NAMALWA (cell line): ENCODE measurements at regions not wholly inside any gene's neighbourhood (a gene's known extent, or its start where the extent isn't known, plus 50 kb on each side); places are given as distances from the start of the nearest gene placed in this dataset.

Experiments
- DNase-seq: peaks from one replicate; pipeline ENCODE4 v3.0.0-alpha.2; 2015; ENCODE audit warnings: low spot score

DNA sequence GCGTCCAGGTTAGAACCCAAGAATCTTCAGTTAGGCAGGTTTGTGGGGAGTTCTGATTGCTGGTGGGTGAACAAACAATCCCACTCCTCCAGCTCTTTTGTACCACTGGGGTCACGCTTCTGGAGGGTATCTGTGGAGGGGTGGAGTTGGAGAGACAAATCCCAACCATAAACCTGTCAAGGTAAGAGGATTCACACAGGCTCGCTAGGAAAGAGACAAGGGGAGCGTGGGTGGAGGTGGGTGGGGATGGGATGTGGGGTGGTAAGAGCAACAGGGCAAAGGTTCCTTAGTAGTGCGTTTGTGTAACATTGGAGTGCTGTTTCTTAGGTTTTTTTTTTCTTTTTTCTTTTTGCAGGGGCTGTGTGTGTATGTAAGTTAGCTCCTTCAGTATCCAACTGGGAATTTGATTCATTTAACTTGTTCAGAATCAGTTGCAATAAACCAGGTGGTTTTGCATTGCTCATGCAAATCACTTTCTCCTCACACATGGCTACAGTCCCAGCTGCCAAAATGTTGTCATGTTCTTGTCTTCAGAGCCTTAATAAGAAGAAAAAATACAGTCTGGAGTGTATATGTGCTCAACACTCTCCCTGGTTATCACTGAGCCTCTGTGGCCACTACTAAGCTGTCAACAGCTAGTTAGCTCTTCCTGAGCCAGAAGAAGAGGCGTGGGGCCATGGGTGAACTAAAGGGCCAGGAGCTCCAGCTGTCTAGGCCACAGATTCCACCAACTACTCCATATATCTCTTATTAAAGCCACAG is 164.0 kb upstream of the RAD23B start:
- no peak for DNase-seq

DNA sequence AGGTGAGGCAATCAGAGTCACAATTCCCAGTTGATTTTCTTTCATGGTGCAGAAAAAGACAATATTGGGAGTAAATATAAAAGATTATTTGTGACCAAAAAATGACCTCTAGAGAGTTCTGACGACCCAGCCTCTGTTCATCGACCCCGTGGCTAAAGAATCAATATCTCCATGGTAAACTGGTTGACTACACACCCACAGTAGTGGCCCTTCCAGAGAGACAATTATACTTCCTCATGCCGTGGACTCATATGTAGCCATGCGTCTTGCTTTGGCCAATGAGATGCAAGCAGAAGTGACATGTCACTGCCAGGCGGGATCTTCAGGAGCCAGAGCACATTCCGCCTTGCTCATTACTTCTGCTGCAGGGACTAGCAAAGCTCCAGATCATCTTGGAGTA is 163.3 kb upstream of the RAD23B start:
- no peak for DNase-seq

DNA sequence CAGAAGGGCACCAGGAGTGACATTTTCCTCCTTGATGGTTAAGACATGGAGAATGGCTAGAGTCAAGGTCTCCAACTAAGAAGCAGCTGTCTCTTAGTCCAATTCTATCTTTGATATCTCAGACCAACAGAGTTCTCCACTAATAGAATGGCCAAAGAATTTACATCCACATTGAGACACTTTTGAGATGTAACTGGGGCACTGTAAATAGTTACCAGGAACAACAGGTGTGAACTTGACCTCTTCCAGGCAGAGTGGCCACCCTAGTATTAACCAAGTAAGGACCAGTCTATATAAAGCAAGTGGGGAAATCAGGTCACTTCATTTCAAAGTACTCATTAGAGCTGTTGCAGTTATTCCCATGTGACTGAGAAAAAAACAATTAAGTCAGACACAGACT is 159.7 kb upstream of the RAD23B start:
- no peak for DNase-seq

DNA sequence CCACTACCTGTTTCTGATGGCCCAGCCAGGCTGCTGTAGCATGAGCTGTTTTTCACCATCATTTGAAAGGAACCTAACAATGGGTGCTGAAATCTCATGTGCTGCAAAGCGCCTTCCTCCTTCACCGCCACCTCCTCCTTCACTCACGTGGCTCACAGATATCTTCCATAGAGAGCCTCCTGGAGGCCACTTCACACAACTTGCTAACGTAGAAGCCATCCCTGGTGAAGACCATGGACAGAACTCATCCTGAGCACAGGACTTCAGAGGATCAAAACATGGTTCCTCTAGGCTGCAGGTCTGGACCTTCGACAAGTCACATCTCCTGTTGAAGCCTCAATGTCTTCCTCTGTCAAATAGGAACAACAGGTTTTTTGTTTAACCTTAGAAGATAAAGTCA is 155.5 kb upstream of the RAD23B start:
- peak; percentile 2 for DNase-seq

DNA sequence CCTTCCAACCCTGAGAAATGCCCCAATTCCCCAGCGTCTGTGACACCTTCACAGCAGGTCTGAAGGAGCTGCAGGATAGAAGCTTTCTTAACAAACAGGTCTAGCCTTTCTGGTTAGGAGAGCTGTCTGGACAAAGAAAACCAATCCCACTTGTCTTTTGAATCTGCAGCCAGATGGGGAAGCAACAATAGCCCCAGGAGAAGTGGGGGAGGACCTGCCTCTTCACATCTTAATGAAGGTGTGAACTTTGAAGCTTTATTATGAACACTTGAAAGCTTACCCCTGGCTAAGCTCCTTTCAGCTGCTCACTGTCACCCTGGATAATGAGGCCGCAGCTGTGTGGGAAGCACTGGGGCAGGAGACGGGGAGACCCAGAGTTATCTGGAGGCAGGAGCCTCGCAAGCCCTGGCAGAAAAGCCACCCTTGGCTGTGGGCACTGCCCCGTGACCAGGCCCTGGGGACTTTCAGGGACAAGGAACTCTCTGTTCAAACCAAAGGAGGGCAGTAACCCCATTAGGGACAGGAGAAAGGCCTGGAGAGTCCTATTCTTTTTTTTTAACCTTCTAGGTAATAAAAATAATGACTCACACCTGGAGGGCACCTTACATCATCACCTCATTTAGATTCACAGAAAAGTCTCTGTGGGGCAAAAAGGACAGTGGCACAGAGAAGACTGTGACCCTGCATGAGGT is 151.8 kb upstream of the RAD23B start:
- no peak for DNase-seq

DNA sequence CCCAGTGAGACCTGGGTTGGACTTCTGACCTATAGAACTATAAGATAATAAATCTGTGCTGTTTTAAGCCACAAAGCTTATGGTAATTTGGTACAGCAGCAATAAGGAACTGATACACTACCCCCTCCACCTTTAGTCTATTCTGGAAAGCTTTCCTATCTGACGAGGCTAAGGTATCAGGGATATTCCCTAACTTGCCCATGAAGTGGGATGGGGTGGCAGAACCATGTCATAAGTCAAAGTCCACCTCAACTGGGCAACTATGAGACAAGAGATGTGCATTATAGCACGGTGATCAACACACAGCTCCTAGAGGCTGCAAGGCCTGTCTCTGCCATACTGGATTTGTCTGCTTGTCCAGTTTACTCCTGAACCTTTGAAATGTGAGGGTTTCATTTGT is 146.8 kb upstream of the RAD23B start:
- no peak for DNase-seq

DNA sequence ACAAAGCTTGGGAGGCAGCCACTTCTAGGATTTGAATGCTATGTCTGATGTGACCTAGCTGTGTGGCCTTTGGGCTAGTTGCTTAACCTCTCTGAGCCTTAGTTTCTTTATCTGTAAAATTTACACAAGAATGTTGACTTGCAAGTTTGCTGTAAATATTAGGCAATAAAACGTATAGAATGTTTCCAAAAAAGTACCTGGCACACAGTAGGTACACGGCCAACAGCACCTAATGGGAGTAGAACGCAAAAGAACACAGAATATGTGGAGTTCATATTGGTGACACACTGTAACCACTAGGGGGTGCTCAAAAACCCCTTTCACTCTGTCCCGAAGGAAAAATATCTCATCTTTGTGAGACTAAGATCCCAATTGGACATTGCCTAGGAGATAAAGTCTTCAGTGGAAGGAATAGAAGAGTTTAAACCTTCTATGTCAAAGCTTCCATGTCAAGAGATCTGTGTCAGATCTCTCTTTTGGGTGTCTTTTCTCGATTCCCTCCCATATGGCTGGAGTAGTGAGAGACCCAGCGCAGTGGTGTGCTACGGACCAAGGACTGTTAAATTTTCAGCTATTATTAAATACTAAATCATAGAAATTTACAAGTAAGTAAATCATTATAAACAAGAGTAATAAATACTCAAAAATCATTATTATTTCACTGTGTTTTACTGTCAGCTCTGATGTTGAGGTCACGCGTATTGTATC is 145.4 kb upstream of the RAD23B start:
- DNase-seq = peak; percentile 49

DNA sequence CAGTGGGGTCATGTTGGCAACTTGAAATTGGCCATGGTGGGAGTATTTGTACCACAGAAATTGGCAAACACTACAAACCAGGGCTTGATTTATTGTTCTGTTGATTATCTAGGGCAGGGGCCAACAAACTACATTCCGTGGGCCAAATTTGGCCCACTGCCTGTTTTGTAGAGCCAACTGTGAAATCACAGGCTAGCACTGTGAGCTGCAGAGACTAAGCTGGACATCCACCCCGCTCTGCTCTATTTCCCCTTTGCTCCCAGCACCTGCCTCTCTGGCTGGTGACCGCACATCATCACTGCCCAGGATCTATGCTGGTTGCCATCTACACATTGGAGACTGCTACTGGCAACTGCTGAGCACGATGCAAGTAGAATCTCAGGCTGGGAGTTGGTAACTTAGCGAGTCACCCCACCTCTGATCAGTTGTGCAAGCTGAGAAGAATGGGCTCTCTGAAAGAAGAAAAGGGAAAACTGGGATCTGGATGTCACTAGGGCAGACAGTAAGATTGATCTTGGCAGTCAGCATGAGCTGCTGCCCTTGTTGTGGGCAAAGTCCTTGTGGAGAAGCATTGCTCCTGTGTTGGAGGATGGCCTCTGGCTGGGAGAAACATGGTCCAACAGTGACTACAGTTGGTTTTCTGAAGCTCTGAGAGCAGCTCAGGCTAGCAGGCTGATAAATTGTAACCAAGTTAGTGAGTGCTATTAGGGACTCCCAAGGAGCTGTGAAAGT is 144.7 kb upstream of the RAD23B start:
- DNase-seq = no peak

DNA sequence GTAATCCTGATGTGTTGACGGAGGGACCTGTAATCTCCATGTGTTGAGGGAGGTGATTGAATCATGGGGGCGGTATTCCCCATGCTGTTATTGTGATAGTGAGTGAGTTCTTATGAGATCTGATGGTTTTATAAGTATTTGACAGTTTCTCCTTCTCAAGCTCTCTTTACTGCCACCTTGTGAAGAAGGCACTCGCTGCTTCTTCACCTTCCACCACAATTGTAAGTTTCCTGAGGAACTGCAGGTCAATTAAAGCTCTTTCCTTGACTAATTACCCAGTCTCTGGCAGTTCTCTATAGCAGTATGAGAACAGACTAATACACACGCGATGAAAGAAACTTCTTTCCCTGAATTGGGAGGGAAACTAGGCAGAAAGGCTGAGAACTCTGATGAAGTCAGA is 141.1 kb upstream of the RAD23B start:
- DNase-seq = peak; percentile 27

DNA sequence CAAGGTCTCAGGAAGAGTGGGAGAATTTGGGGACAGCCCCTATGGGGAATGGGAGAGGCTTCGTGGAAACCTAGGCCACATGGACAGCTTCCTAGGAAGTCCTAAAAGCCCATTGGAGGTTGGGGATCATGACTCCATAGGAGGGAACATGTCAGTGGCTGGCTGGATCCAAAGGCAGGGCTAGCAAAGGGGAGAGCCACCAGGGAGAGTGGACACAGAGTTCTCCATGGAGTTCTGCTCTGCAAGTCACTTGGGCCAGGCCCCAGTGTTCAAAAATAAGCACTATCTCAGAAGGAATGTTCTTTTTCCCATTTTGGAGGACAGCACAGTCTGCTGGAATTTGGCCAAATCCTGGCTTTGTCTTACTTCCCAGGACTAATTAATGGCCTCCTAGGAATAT is 140.6 kb upstream of the RAD23B start:
- no peak for DNase-seq

DNA sequence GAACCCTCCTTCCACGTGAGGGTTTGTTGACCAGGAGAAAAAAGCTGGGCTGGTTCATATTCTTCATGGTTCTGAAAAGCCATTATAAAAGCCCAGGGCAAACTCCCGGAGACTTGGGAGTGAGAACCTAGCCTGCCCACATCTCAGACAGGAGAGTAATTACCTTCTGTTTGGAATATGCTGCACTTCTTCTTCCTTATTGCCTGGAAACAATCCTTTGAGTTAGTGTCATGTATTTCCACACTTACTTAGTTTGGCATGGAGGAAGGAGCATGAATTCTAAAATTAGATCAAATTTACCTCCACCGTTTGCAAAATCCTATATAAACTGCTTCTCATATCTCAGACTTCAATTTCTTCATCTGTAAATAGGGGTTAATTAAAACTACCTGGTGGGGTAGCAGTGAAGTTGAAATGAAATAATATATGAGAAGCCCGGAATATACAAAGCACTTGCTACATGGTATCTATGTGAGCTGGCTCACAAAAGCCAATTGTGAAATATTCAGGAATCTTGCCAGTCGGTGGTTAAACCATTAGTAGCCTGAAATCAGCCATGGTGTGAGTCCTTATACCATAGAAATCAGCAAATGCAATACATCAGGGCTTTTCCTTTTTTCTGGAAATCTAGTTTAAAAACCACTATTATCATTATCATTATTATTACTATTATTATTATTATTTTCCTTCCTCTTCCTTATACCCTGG is 140.0 kb upstream of the RAD23B start:
- no peak for DNase-seq

DNA sequence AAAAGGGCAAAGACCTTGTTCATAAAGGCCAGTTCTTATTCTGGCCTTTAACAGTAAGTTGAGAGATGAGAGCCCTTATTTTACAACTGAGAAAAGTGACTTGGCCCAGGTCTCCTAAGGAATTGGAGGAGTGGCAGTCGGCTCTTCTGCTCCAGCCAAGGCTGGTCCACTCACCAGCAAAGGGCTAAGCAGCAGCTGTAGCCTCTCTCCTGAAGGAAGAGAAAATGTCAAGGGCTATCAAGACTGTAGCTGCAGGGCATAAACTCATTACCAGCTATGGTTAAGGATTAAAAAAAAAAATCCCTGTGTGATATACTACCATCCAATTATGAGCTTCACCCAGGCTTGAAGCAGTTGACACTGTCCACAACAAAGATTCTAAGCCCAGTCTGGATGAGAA is 138.6 kb upstream of the RAD23B start:
- DNase-seq = no peak

DNA sequence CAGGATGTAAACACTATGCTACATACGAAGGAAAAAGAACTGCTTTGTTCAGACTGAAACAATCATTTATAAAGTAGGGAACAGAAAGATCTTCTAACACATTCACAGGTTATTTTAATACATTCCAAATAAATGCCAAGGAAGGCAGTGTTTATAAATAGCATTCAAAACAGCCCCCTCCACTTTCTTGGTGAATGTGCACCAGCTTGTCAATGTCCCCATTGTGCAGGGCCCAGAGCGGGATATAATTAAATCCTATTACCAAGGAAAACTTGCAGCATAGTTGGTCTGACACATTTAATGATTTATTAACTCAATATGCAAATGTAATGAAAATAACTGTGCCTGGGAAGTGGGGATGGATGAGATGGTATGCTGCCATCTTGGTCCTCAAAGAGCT is 135.9 kb upstream of the RAD23B start:
- no peak for DNase-seq

DNA sequence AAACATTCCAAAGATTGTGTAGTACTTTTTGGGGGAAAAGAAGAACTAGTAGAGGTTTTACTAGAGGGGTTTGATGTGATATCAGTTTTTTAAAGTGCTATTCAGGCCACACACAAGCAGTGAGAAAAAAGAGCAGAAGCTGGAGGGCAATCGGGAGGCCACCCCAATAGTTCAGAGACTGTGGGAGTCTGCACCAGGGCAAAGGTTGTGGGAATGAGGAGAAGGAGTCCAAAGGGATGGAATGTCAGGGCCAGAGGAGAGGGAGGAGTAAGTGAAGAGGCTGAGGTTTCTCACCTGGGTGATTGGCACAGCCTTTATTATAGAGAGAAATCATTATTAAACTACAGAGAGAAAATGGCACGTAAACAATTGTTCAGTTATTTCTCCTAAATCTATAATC is 134.9 kb upstream of the RAD23B start:
- DNase-seq = no peak

DNA sequence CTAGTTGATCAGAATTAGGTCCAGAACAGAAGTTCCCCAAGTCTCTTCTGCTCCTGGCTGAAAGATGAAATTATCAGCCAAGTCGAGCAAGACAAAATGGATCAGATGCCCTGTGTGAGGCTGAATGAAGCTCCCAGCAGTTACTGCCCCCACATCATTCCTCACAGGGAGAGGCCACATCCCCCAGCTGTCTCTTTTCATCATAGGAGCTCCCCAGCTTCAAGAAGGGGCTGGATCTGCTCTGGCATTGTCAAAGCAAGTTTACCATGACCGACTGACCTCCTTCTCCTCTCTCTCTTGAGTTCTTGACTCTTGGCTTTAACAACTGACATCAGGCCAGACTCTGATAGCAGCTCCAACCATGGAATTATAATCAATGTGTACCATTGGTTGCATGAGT is 133.3 kb upstream of the RAD23B start:
- DNase-seq = no peak

DNA sequence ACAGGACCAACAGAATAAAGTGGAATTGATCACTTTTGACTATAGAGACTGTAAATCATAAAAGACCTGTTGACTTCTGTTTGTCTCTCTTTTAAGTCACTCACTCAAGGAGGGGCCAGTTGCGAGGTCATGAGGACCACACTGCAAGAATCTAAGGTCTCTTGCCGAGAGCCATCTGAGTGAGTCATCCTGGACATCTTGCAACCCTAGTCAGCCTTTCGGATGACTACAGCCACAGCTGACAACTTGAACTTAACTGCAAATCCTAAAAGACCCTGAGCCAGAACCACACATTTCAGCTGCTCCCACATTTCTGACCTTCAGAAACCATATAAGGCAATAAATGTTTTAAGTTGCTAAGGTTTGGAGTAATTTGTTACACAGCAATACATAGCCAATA is 129.7 kb upstream of the RAD23B start:
- no peak for DNase-seq

DNA sequence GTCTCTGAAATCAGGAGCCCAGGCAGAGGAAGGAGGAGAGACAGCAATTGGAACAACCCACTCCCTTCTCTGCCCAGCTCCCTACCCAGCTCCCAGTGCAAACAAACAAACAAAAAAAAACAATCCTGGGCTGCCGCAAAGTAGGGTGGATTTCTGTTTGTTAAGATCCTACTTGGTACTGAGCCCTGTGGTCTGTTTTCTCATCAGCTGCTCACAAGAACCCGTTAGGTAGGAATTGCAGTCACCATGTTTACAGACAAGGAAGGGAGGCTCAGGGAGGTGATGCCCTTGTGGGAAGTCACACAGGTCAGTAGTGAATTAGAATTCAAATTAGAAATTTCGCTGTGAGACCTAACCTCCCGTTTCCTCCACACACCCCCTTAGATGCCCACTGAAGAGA is 128.8 kb upstream of the RAD23B start:
- no peak for DNase-seq

DNA sequence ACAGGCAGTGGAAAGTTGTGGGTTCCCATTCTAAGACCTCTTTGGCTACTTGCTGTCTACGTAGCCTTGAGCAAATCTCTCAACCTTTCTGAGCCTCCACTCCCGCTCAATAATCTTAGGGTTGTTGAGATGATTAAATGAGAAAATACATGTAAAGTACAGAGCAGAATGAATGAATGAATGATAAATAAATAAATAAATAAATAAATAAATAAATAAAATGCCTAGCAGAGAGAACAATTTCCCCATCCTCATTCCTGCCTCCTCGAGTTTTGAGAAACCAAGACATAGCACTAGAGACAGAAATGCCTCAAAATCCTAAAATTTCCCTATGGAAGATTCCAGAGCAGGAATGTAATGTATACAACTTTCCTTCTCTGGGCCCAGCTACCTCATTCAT is 128.3 kb upstream of the RAD23B start:
- DNase-seq = no peak

DNA sequence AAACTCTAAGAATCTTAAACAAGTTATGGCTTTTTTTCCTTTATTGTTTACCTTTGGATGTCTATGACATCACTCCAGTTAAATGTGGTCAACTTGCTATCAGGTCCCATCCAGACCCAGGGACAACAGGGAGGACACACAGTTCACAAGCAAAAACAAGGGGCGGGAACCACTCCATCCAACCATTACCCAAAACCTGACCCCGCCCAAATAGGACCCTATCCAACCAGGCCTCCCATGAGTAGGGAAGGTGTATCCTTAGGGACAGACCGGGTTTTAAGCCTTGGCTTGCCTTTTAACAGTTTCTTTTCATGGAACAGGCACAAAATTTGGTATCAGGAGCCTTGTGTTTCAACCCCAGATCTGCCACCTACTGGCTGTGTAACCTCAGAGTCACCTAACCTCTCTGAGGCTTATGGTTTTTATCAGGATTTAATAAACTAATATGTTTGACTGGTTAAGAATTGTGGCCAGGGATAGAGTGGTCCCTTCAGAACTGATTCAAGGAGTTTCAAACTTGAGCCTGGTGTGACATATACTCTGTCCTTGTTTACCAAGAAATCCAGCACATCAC is 127.7 kb upstream of the RAD23B start:
- DNase-seq = peak; percentile 6

DNA sequence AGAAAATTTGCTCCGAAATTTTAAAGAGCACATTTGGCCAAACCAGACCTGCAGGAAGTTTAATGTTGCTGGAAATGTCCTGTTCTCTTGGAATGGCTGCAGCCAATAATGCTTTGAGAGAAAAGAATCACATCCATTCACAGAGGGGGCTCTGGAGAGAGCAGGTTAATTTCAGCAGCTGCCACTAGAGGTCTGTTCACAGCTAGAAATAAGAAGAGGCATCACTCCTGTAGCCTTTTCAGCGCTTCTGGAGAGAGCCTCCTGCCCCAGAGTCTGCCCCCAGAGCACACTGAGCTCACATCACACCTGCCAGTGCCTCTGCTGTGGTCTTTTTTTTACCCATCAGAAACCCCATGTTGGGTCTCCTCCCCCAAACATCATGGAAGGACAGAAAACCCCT is 124.8 kb upstream of the RAD23B start:
- DNase-seq = peak; percentile 39

DNA sequence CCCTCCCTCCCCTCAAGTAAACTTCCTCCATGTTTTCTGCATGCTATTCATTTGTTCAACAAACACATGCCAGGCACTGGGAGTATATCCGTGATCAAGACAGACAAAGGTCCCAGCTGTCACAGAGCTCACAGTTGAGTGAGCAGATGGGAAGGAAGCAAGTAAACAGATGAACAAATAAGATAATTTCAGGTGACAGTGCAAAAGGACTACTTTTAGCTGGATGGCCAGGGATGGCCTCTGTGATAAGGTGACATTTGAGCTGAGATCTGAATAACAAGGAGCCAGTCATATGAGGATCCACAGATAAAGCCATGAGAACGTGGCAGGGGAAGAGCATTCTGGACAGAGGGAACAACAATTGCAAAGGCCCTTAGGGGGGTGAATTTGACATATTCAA is 121.7 kb upstream of the RAD23B start:
- no peak for DNase-seq

DNA sequence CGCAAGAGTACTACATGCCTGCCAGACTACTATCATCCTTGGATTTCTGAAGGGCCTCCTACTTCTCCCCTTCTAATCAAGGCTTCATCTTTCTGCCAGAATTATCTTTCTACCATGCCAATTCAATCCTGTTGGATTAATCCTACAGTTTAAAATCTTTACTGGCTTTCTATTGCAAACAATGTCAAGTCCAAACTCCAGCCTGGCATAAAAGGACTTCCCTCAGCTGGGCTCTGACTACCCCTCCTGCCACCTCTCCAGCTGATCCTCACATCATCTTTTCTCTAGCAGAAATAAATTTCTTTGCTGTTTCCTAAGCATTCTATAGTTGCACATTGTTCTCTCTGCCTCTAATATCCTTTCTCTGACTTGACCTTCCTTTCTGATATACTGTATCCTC is 119.7 kb upstream of the RAD23B start:
- DNase-seq = no peak
